HEK293 (cell line): ENCODE measurements at regions not wholly inside any gene's neighbourhood (a gene's known extent, or its start where the extent isn't known, plus 50 kb on each side); places are given as distances from the start of the nearest gene placed in this dataset.

Experiments used
- CTCF ChIA-PET: fragments of 350-600 bp; formaldehyde crosslinking; extraction: SDS; loops from one replicate; lab custom pipeline; 2021; ENCODE audit warnings: antibody characterized with exemption; lab: Yijun Ruan, JAX
- POLR2A ChIA-PET: fragments of 300-600 bp; formaldehyde crosslinking; extraction: SDS; loops from one replicate; lab custom pipeline; 2020; ENCODE audit warnings: antibody characterized with exemption, inconsistent platforms; lab: Yijun Ruan, JAX
- H3K27ac ChIP-seq: fragments of 200-500 bp; sonication (Bioruptor generic); 2 replicates; pipeline ENCODE4 v1.5.1; 2014; ENCODE audit warnings: low read depth, low read length, control low read depth, inconsistent platforms; ENCODE audit errors: extremely low read depth
- H3K36me3 ChIP-seq, 2 experiments: fragments of 200-500 bp in 1 of 2; sonication (Bioruptor generic) in 1 of 2; 1 replicate in 1 of 2; 2 replicates in 1 of 2; pipeline ENCODE4 v1.5.1; 2014 to 2017; ENCODE audit warnings: inconsistent platforms in 2 of 2, low read length in 2 of 2; ENCODE audit not compliant: control insufficient read depth in 2 of 2, insufficient read depth in 1 of 2
- H3K4me1 ChIP-seq: fragments of 200-500 bp; sonication (Bioruptor generic); 2 replicates; pipeline ENCODE4 v1.5.1; 2014; ENCODE audit warnings: mild to moderate bottlenecking, low read length, inconsistent platforms; ENCODE audit not compliant: control insufficient read depth, insufficient read depth
- H3K4me3 ChIP-seq: 2 replicates; pipeline ENCODE4 v1.5.1; 2011; ENCODE audit warnings: low read depth, mild to moderate bottlenecking, control low read depth, low read length, moderate library complexity
- H3K9me3 ChIP-seq: fragments of 200-500 bp; sonication (Bioruptor generic); 2 replicates; pipeline ENCODE4 v1.5.1; 2014; ENCODE audit warnings: low read depth, low read length, inconsistent platforms; ENCODE audit not compliant: control insufficient read depth, insufficient read depth
- BCL11A ChIP-seq: fragments of 450-650 bp; formaldehyde crosslinking; IDR thresholded peaks from 2 replicates; pipeline ENCODE4 v1.5.1; 2016; ENCODE audit warnings: low read depth, missing biosample characterization, missing genetic modification characterization
- CTCF ChIP-seq: fragments of 450-650 bp; formaldehyde crosslinking; IDR thresholded peaks from 2 replicates; pipeline ENCODE4 v1.5.1; 2016; ENCODE audit warnings: missing biosample characterization, missing genetic modification characterization
- HOXD13 ChIP-seq: sonication (generic); formaldehyde crosslinking; IDR thresholded peaks from 2 replicates; pipeline ENCODE4 v1.8.0; 2022; ENCODE audit warnings: missing genetic modification reagents, borderline replicate concordance
- INSM2 ChIP-seq: fragments of 450-650 bp; formaldehyde crosslinking; IDR thresholded peaks from 2 replicates; pipeline ENCODE4 v1.5.1; 2016; ENCODE audit warnings: missing biosample characterization, missing genetic modification characterization
- KLF17 ChIP-seq: fragments of 450-650 bp; formaldehyde crosslinking; IDR thresholded peaks from 2 replicates; pipeline ENCODE4 v1.5.1; 2016; ENCODE audit warnings: missing biosample characterization, missing genetic modification characterization
- MEIS1 ChIP-seq: sonication (generic); formaldehyde crosslinking; IDR thresholded peaks from 2 replicates; pipeline ENCODE4 v1.8.1; 2022; ENCODE audit warnings: missing genetic modification reagents, mild to moderate bottlenecking, borderline replicate concordance
- TCF7L2 ChIP-seq: IDR thresholded peaks from 2 replicates; pipeline ENCODE4 v1.6.1; 2011; ENCODE audit warnings: low read depth, mild to moderate bottlenecking, inconsistent platforms, low read length, moderate library complexity, borderline replicate concordance
- ZNF112 ChIP-seq: fragments of 450-650 bp; formaldehyde crosslinking; IDR thresholded peaks from 2 replicates; pipeline ENCODE4 v1.5.0; 2017; ENCODE audit warnings: missing biosample characterization, missing genetic modification characterization
- ZNF114 ChIP-seq: fragments of 450-650 bp; formaldehyde crosslinking; IDR thresholded peaks from 2 replicates; pipeline ENCODE4 v1.5.0; 2017; ENCODE audit warnings: missing biosample characterization, missing genetic modification characterization
- ZNF148 ChIP-seq: fragments of 450-650 bp; formaldehyde crosslinking; IDR thresholded peaks from 2 replicates; pipeline ENCODE4 v1.5.0; 2017; ENCODE audit warnings: missing biosample characterization, missing genetic modification characterization, borderline replicate concordance
- ZNF23 ChIP-seq: fragments of 450-650 bp; formaldehyde crosslinking; IDR thresholded peaks from 2 replicates; pipeline ENCODE4 v1.5.1; 2016; ENCODE audit warnings: missing biosample characterization, missing genetic modification characterization, borderline replicate concordance
- ZNF423 ChIP-seq: fragments of 450-650 bp; formaldehyde crosslinking; IDR thresholded peaks from 2 replicates; pipeline ENCODE4 v1.5.1; 2016; ENCODE audit warnings: missing biosample characterization, missing genetic modification characterization
- ZNF544 ChIP-seq: fragments of 450-650 bp; formaldehyde crosslinking; IDR thresholded peaks from 2 replicates; pipeline ENCODE4 v1.5.0; 2017; ENCODE audit warnings: missing biosample characterization, missing genetic modification characterization
- ZNF548 ChIP-seq: fragments of 450-650 bp; formaldehyde crosslinking; IDR thresholded peaks from 2 replicates; pipeline ENCODE4 v1.5.1; 2016; ENCODE audit warnings: missing biosample characterization, missing genetic modification characterization
- ZNF549 ChIP-seq: fragments of 450-650 bp; IDR thresholded peaks from 2 replicates; pipeline ENCODE4 v1.5.1; 2018; ENCODE audit warnings: missing biosample characterization, missing genetic modification characterization, mild to moderate bottlenecking, inconsistent platforms, moderate library complexity
- ZNF580 ChIP-seq: fragments of 450-650 bp; formaldehyde crosslinking; IDR thresholded peaks from 2 replicates; pipeline ENCODE4 v1.5.1; 2016; ENCODE audit warnings: missing biosample characterization, missing genetic modification characterization
- ZNF776 ChIP-seq: fragments of 450-650 bp; formaldehyde crosslinking; IDR thresholded peaks from 2 replicates; pipeline ENCODE4 v1.5.0; 2017; ENCODE audit warnings: missing biosample characterization, missing genetic modification characterization, borderline replicate concordance
- ZNF785 ChIP-seq: fragments of 450-650 bp; formaldehyde crosslinking; IDR thresholded peaks from 2 replicates; pipeline ENCODE4 v1.5.1; 2016; ENCODE audit warnings: missing biosample characterization, missing genetic modification characterization
- ZSCAN30 ChIP-seq: fragments of 450-650 bp; IDR thresholded peaks from 2 replicates; pipeline ENCODE4 v1.5.1; 2018; ENCODE audit warnings: missing biosample characterization, mild to moderate bottlenecking, missing genetic modification characterization, moderate library complexity

GRCh38 chr4:27472364-27472763 lies 611.7 kb downstream of the STIM2 start:
- TF ChIP-seq TCF7L2 (no peak), ZNF114 (tag by site-specific recombination) (no peak), ZNF776 (tag by site-specific recombination) (no peak), ZNF544 (tag by site-specific recombination) (no peak), ZNF423 (tag by site-specific recombination) (no peak), ZNF580 (no peak), ZNF148 (tag by site-specific recombination) (no peak), ZNF23 (no peak), MEIS1 (no peak), ZNF112 (tag by site-specific recombination) (no peak)
- Histone ChIP-seq H3K4me3 (no peak overlapping the region), H3K27ac (no peak overlapping the region), H3K4me1 (no peaks in the 10 kb centered on the region), H3K36me3 (no peaks in the 10 kb centered on the region), H3K9me3 (no peaks in the 10 kb centered on the region)
- POLR2A ChIA-PET = no interaction called here
- CTCF ChIA-PET = no interaction called here

GRCh38 chr4:27474691-27475090 lies 614.0 kb downstream of the STIM2 start:
- Histone ChIP-seq H3K9me3 (no peaks in the 10 kb centered on the region), H3K4me1 (no peaks in the 10 kb centered on the region), H3K36me3 (no peaks in the 10 kb centered on the region), H3K27ac (no peak overlapping the region), H3K4me3 (no peak overlapping the region)
- TF ChIP-seq ZSCAN30 (no peak), KLF17 (tag by site-specific recombination) (no peak), INSM2 (tag by site-specific recombination) (no peak), ZNF785 (tag by site-specific recombination) (no peak)
- ChIA-PET POLR2A (no interaction called here), CTCF (no interaction called here)

- CTCF ChIA-PET = no interaction called here
- H3K4me3 ChIP-seq = no peak overlapping the region
- H3K36me3 ChIP-seq = no peaks in the 10 kb centered on the region
- POLR2A ChIA-PET = no interaction called here
- H3K9me3 ChIP-seq = no peaks in the 10 kb centered on the region
- no peaks in the 10 kb centered on the region for H3K4me1 ChIP-seq
- H3K27ac ChIP-seq = no peak overlapping the region
- no peak for TF ChIP-seq ZNF548
- TF ChIP-seq CTCF (tag by site-specific recombination) = no peak
- no peak for TF ChIP-seq ZNF549 (tag by site-specific recombination)
- no peak for TF ChIP-seq HOXD13 (CRISPR knock-in tag)
- TF ChIP-seq BCL11A (tag by site-specific recombination) = no peak
Measured at GRCh38 chr4:27484216-27484615, 623.6 kb downstream of the STIM2 start.
